HCT116 (cell line): ENCODE measurements at regions not wholly inside any gene's neighbourhood (a gene's known extent, or its start where the extent isn't known, plus 50 kb on each side); places are given as distances from the start of the nearest gene placed in this dataset.

Source experiments
- CEBPB ChIP-seq: IDR thresholded peaks from 2 replicates; pipeline ENCODE4 v1.6.1; 2012; ENCODE audit warnings: low read depth
- EZH2 ChIP-seq: fragments of 200-600 bp; sonication (generic); IDR thresholded peaks from 2 replicates; pipeline ENCODE4 v1.6.1; 2017; ENCODE audit warnings: antibody characterized with exemption, mixed run types
- FOSL1 ChIP-seq: IDR thresholded peaks from 2 replicates; pipeline ENCODE4 v1.6.1; 2012; ENCODE audit warnings: low read depth
- POLR2A ChIP-seq: IDR thresholded peaks from 2 replicates; pipeline ENCODE4 v1.7.0; 2011; ENCODE audit warnings: borderline replicate concordance; ENCODE audit not compliant: insufficient read depth, insufficient read length; ENCODE audit errors: extremely low read depth
- POLR2AphosphoS5 ChIP-seq: IDR thresholded peaks from 2 replicates; pipeline ENCODE4 v1.6.1; 2011; ENCODE audit warnings: mild to moderate bottlenecking, low read depth, low read length, moderate library complexity
- RAD21 ChIP-seq: IDR thresholded peaks from 2 replicates; pipeline ENCODE4 v1.6.1; 2012; ENCODE audit warnings: low read depth, mild to moderate bottlenecking
- YY1 ChIP-seq: IDR thresholded peaks from 2 replicates; pipeline ENCODE4 v1.6.1; 2011; ENCODE audit warnings: low read length, low read depth, moderate library complexity, mild to moderate bottlenecking; ENCODE audit not compliant: insufficient replicate concordance; ENCODE audit errors: extremely low read depth
- ZFX ChIP-seq: fragments of 450-650 bp; IDR thresholded peaks from 2 replicates; pipeline ENCODE4 v1.6.1; 2017
- ZNF274 ChIP-seq: fragments of 200-500 bp; sonication (Bioruptor generic); IDR thresholded peaks from 2 replicates; pipeline ENCODE4 v1.6.1; 2014; ENCODE audit warnings: mild to moderate bottlenecking, low read depth, low read length, inconsistent platforms
- TF ChIP-seq, protein P1 (sequence below), 3 experiments: fragments of 200-600 bp in 1 of 3; sonication (generic) in 1 of 3; IDR thresholded peaks in 2 of 3; conservative IDR thresholded peaks in 1 of 3; 2 replicates each; pipeline ENCODE4 v1.5.1; 2012 to 2017; ENCODE audit warnings: low read depth in 2 of 3, low read length in 2 of 3, antibody characterized with exemption in 1 of 3, borderline replicate concordance in 1 of 3, control low read depth in 1 of 3, mild to moderate bottlenecking in 1 of 3, mixed read lengths in 1 of 3, mixed run types in 1 of 3, moderate library complexity in 1 of 3; ENCODE audit not compliant: insufficient read depth in 1 of 3
- TF ChIP-seq, protein P2 (sequence below): IDR thresholded peaks from 2 replicates; pipeline ENCODE4 v1.6.1; 2012; ENCODE audit warnings: low read depth
- TF ChIP-seq, protein P3 (sequence below): IDR thresholded peaks from 2 replicates; pipeline ENCODE4 v1.6.1; 2012

DNA sequence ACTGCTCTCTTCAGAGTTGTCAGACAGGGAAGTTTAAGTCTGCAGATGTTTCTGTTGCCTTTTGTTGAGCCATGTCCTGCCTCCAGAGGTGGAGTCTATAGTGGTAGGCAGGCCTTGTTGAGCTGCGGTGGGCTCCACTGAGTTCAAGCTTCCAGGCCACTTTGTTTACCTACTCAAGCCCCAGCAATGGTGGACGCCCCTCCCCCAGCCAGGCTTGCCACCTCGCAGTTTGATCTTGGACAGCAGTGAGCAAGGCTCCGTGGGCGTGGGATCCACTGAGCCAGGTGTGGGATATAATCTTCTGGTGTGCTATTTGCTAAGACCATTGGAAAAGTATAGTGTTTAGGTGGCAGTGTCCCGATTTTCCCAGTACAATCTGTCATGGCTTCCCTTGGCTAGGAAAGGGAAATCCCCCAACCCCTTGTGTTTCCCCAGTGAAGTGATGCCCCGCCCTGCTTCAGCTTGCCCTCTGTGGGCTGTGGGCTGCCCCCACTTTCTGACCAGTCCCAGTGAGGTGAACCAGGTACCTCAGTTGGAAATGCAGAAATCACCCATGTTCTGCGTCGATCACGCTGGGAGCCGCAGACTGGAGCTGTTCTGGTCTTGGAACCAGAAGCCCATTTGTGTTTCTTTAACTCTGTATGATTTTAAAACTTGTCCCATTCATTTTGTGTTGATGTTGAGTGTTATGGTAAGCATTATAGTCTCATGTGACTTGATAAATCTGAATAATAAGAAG lies 89.2 kb upstream of the CALCR start:
- no peak for TF ChIP-seq POLR2A
- TF ChIP-seq RAD21: no peak
- TF ChIP-seq CEBPB: no peak
- TF ChIP-seq, protein P1, sequence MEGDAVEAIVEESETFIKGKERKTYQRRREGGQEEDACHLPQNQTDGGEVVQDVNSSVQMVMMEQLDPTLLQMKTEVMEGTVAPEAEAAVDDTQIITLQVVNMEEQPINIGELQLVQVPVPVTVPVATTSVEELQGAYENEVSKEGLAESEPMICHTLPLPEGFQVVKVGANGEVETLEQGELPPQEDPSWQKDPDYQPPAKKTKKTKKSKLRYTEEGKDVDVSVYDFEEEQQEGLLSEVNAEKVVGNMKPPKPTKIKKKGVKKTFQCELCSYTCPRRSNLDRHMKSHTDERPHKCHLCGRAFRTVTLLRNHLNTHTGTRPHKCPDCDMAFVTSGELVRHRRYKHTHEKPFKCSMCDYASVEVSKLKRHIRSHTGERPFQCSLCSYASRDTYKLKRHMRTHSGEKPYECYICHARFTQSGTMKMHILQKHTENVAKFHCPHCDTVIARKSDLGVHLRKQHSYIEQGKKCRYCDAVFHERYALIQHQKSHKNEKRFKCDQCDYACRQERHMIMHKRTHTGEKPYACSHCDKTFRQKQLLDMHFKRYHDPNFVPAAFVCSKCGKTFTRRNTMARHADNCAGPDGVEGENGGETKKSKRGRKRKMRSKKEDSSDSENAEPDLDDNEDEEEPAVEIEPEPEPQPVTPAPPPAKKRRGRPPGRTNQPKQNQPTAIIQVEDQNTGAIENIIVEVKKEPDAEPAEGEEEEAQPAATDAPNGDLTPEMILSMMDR (IDR thresholded peaks at IDR 0.05 in 2 of 3, conservative IDR thresholded peaks at IDR 0.05 in 1 of 3; ENCODE audit: borderline replicate concordance in 1 of 3, insufficient read depth in 1 of 3, low read depth in 2 of 3, low read length in 2 of 3): no peak
- no peak for TF ChIP-seq EZH2
- no peak for TF ChIP-seq YY1
- TF ChIP-seq, protein P2, sequence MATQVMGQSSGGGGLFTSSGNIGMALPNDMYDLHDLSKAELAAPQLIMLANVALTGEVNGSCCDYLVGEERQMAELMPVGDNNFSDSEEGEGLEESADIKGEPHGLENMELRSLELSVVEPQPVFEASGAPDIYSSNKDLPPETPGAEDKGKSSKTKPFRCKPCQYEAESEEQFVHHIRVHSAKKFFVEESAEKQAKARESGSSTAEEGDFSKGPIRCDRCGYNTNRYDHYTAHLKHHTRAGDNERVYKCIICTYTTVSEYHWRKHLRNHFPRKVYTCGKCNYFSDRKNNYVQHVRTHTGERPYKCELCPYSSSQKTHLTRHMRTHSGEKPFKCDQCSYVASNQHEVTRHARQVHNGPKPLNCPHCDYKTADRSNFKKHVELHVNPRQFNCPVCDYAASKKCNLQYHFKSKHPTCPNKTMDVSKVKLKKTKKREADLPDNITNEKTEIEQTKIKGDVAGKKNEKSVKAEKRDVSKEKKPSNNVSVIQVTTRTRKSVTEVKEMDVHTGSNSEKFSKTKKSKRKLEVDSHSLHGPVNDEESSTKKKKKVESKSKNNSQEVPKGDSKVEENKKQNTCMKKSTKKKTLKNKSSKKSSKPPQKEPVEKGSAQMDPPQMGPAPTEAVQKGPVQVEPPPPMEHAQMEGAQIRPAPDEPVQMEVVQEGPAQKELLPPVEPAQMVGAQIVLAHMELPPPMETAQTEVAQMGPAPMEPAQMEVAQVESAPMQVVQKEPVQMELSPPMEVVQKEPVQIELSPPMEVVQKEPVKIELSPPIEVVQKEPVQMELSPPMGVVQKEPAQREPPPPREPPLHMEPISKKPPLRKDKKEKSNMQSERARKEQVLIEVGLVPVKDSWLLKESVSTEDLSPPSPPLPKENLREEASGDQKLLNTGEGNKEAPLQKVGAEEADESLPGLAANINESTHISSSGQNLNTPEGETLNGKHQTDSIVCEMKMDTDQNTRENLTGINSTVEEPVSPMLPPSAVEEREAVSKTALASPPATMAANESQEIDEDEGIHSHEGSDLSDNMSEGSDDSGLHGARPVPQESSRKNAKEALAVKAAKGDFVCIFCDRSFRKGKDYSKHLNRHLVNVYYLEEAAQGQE: no peak
- TF ChIP-seq ZFX: no peak
- no peak for TF ChIP-seq FOSL1
- TF ChIP-seq POLR2AphosphoS5: no peak
- TF ChIP-seq, protein P3, sequence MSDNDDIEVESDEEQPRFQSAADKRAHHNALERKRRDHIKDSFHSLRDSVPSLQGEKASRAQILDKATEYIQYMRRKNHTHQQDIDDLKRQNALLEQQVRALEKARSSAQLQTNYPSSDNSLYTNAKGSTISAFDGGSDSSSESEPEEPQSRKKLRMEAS: no peak
- TF ChIP-seq ZNF274: no peak
